ENCODE measurements at regions not wholly inside any gene's neighbourhood (a gene's known extent, or its start where the extent isn't known, plus 50 kb on each side); places are given as distances from the start of the nearest gene placed in this dataset.

- peak; percentile 24; the same call in 1 of the 2 replicates for TF ChIP-seq TSHZ1 (tag by site-specific recombination; IDR thresholded peaks at IDR 0.05; ENCODE audit: borderline replicate concordance)
- TF ChIP-seq ZNF335 (tag by site-specific recombination; conservative IDR thresholded peaks at IDR 0.05): no peak; the same call in none of the 2 replicates
- TF ChIP-seq ZNF362 (tag by site-specific recombination; IDR thresholded peaks at IDR 0.05): peak; percentile 52; the same call in 1 of the 2 replicates
- no peak for TF ChIP-seq MYNN (tag by site-specific recombination; IDR thresholded peaks at IDR 0.05; ENCODE audit: borderline replicate concordance)
- no peak for TF ChIP-seq SP2 (tag by site-specific recombination; IDR thresholded peaks at IDR 0.05)
- TF ChIP-seq ZNF350 (tag by site-specific recombination; IDR thresholded peaks at IDR 0.05): no peak
- peak; percentile 43; the same call in 1 of the 2 replicates for TF ChIP-seq IKZF3 (tag by site-specific recombination; IDR thresholded peaks at IDR 0.05)
- no peak for TF ChIP-seq ZBTB10 (tag by site-specific recombination; IDR thresholded peaks at IDR 0.05)
- no peak for TF ChIP-seq BCL6B (tag by site-specific recombination; IDR thresholded peaks at IDR 0.05)
- 0 out of 2 replicates have a peak, but pooled peaks have one; percentile 17 for TF ChIP-seq KLF10 (tag by site-specific recombination; IDR thresholded peaks at IDR 0.05)
- TF ChIP-seq SP7 (tag by site-specific recombination; IDR thresholded peaks at IDR 0.05): 0 out of 2 replicates have a peak, but pooled peaks have one; percentile 12
Measured at GRCh38 chr11:32312206-32312817, 123.0 kb downstream of the WT1 start (continued).

- no peak overlapping the region for H3K27ac ChIP-seq (ENCODE audit: extremely low read depth, low read depth, low read length)
- H3K36me3 ChIP-seq (ENCODE audit: control insufficient read depth in 2 of 2, insufficient read depth in 1 of 2, low read length in 2 of 2): no peaks in the 10 kb centered on the region
- no peak for TF ChIP-seq ZNF624 (tag by site-specific recombination; IDR thresholded peaks at IDR 0.05)
- TF ChIP-seq ZNF660 (tag by site-specific recombination; IDR thresholded peaks at IDR 0.05): 0 out of 2 replicates have a peak, but pooled peaks have one; percentile 52
- no peak for TF ChIP-seq ZBTB49 (tag by site-specific recombination; IDR thresholded peaks at IDR 0.05; ENCODE audit: low read depth)
- 0 out of 2 replicates have a peak, but pooled peaks have one; percentile 14 for TF ChIP-seq SCRT2 (tag by site-specific recombination; IDR thresholded peaks at IDR 0.05)
- no peak for TF ChIP-seq ZNF658 (tag by site-specific recombination; IDR thresholded peaks at IDR 0.05)
- TF ChIP-seq CTCF (tag by site-specific recombination; IDR thresholded peaks at IDR 0.05): peak; percentile 70
- no peak for TF ChIP-seq ZNF391 (tag by site-specific recombination; IDR thresholded peaks at IDR 0.05; ENCODE audit: borderline replicate concordance, low read depth)
- peak; percentile 87 for TF ChIP-seq ZBTB17 (tag by site-specific recombination; IDR thresholded peaks at IDR 0.05)
- no peak for TF ChIP-seq YY2 (tag by site-specific recombination; IDR thresholded peaks at IDR 0.05)
- TF ChIP-seq ZNF600 (tag by site-specific recombination; IDR thresholded peaks at IDR 0.05): peak; percentile 13; the same call in 1 of the 2 replicates
- TF ChIP-seq ZNF654 (tag by site-specific recombination; IDR thresholded peaks at IDR 0.05; ENCODE audit: low read depth): peak; percentile 53
- CTCF ChIA-PET: interaction anchor here (0.7 to 5.0 kb wide), 9 partner anchors 9 to 292 kb away, joined by 3 to 32 read pairs (median 4); no protein-coding TSS in a partner anchor
- H3K9me3 ChIP-seq (ENCODE audit: control insufficient read depth, insufficient read depth, low read depth, low read length): no peaks in the 10 kb centered on the region
- H3K4me3 ChIP-seq (ENCODE audit: low read depth, low read length): no peak overlapping the region
- POLR2A ChIA-PET: no interaction called here
- H3K4me1 ChIP-seq (ENCODE audit: control insufficient read depth, insufficient read depth, low read length): peaks cover 19% of the 10 kb centered on the region
Measured at GRCh38 chr11:32312865-32313403, 122.4 kb downstream of the WT1 start.

All from HEK293 (cell line).